Osteoblast (primary cell): ENCODE measurements at regions not wholly inside any gene's neighbourhood (a gene's known extent, or its start where the extent isn't known, plus 50 kb on each side); places are given as distances from the start of the nearest gene placed in this dataset.

ENCODE experiments used
- DNase-seq: peaks from one replicate; pipeline ENCODE4 v3.0.0; 2011; ENCODE audit warnings: low spot score, mixed read lengths; ENCODE audit not compliant: insufficient read length; ENCODE audit errors: missing footprints
- H2AFZ ChIP-seq: 2 replicates; pipeline ENCODE4 v1.6.0; 2011; ENCODE audit warnings: mild to moderate bottlenecking, low read length
- H3K27ac ChIP-seq: 2 replicates; pipeline ENCODE4 v1.5.1; 2011; ENCODE audit warnings: mild to moderate bottlenecking, low read depth, low read length, moderate library complexity
- H3K27me3 ChIP-seq: 2 replicates; pipeline ENCODE4 v1.6.0; 2012; ENCODE audit warnings: mild to moderate bottlenecking, control low read depth, inconsistent platforms, low read length, moderate library complexity; ENCODE audit not compliant: insufficient read depth
- H3K36me3 ChIP-seq: 2 replicates; pipeline ENCODE4 v1.5.1; 2011; ENCODE audit warnings: mild to moderate bottlenecking, low read length, control low read depth, moderate library complexity; ENCODE audit not compliant: insufficient read depth
- H3K4me1 ChIP-seq: 2 replicates; pipeline ENCODE4 v1.5.1; 2011; ENCODE audit warnings: mild to moderate bottlenecking, low read length, control low read depth, moderate library complexity; ENCODE audit not compliant: insufficient read depth
- H3K4me2 ChIP-seq: 2 replicates; pipeline ENCODE4 v1.6.0; 2011; ENCODE audit warnings: mild to moderate bottlenecking, low read length; ENCODE audit not compliant: insufficient read depth
- H3K4me3 ChIP-seq: fragments of 200-600 bp; sonication (generic); 3 replicates; pipeline ENCODE4 v1.5.1; 2012; ENCODE audit warnings: mild to moderate bottlenecking, low read length, inconsistent platforms; ENCODE audit not compliant: insufficient read depth
- H3K79me2 ChIP-seq: 2 replicates; pipeline ENCODE4 v1.6.0; 2012; ENCODE audit warnings: mild to moderate bottlenecking, low read length, control low read depth, inconsistent platforms; ENCODE audit not compliant: insufficient read depth
- H3K9me3 ChIP-seq: 2 replicates; pipeline ENCODE4 v1.5.1; 2011; ENCODE audit warnings: low read depth, low read length, control low read depth
- H4K20me1 ChIP-seq: 2 replicates; pipeline ENCODE4 v1.6.0; 2012; ENCODE audit warnings: mild to moderate bottlenecking, low read length, control low read depth; ENCODE audit not compliant: insufficient read depth
- TF ChIP-seq, protein P1 (sequence below): IDR thresholded peaks from 2 replicates; pipeline ENCODE4 v1.5.1; 2011; ENCODE audit warnings: mild to moderate bottlenecking, low read depth, low read length, moderate library complexity; ENCODE audit errors: extremely low read depth

- peak; percentile 18 for DNase-seq
- H3K27me3 ChIP-seq, result no peaks in the 10 kb centered on the region
Measured at GRCh38 chr22:27138471-27138870, 481.1 kb downstream of the MIAT start.

DNA sequence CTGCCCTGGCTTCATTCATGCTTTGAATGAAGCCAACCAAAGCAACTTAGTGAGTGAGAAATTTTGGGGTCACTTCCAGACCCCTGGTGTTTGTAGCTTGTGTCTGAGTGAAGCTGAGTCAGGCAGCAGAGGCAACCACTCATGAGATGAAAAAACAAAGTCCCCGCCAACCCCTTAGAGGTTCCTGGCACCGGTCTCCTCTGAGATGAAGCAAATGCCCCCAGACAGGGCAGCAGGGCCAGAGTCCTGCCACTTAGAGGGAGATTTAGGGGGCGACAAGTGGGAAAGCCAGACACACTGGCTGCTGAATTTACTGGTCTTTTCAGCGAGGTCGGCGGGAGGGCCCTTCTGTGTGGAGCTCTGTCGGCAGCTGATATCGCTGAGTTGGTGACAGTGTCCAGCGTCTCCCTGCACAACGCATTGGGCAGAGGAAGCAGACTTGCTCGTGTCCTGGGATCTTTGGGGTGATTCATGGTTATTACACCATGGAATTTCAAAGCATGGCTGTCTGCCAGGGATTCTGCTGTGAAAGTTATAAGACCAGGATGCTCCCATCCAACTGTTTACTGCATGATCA is 482.6 kb downstream of the MIAT start:
- peak overlapping the region; percentile 86 for H3K27ac ChIP-seq

More at GRCh38 chr22:27138471-27138870, 481.1 kb downstream of the MIAT start:
- Histone ChIP-seq H3K79me2 (no peaks in the 10 kb centered on the region), H3K27ac (no peak overlapping the region), H3K4me2 (no peak overlapping the region), H3K9me3 (no peaks in the 10 kb centered on the region), H4K20me1 (no peaks in the 10 kb centered on the region), H3K4me1 (peaks cover 50% of the 10 kb centered on the region), H2AFZ (no peak overlapping the region), H3K36me3 (no peaks in the 10 kb centered on the region), H3K4me3 (no peak overlapping the region)
- TF ChIP-seq, protein P1, sequence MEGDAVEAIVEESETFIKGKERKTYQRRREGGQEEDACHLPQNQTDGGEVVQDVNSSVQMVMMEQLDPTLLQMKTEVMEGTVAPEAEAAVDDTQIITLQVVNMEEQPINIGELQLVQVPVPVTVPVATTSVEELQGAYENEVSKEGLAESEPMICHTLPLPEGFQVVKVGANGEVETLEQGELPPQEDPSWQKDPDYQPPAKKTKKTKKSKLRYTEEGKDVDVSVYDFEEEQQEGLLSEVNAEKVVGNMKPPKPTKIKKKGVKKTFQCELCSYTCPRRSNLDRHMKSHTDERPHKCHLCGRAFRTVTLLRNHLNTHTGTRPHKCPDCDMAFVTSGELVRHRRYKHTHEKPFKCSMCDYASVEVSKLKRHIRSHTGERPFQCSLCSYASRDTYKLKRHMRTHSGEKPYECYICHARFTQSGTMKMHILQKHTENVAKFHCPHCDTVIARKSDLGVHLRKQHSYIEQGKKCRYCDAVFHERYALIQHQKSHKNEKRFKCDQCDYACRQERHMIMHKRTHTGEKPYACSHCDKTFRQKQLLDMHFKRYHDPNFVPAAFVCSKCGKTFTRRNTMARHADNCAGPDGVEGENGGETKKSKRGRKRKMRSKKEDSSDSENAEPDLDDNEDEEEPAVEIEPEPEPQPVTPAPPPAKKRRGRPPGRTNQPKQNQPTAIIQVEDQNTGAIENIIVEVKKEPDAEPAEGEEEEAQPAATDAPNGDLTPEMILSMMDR, result no peak

GRCh38 chr22:27142286-27142685 is 484.9 kb downstream of the MIAT start:
- TF ChIP-seq, protein P1, result no peak
- Histone ChIP-seq H3K4me3 (no peak overlapping the region), H3K79me2 (no peaks in the 10 kb centered on the region), H3K27ac (no peak overlapping the region), H4K20me1 (no peaks in the 10 kb centered on the region), H2AFZ (no peak overlapping the region), H3K4me2 (no peak overlapping the region), H3K36me3 (no peaks in the 10 kb centered on the region), H3K9me3 (no peaks in the 10 kb centered on the region), H3K27me3 (no peaks in the 10 kb centered on the region), H3K4me1 (peaks cover 24% of the 10 kb centered on the region)
- DNase-seq, result no peak

More for the DNA sequence above, 482.6 kb downstream of the MIAT start:
- Histone ChIP-seq H3K79me2 (no peaks in the 10 kb centered on the region), H3K4me2 (peak overlapping the region; percentile 78), H3K36me3 (no peaks in the 10 kb centered on the region), H3K4me3 (peak overlapping the region; percentile 24), H2AFZ (peak overlapping the region; percentile 43), H3K9me3 (no peaks in the 10 kb centered on the region), H3K4me1 (peaks cover 34% of the 10 kb centered on the region), H4K20me1 (no peaks in the 10 kb centered on the region), H3K27me3 (no peaks in the 10 kb centered on the region)
- TF ChIP-seq, protein P1, result no peak
- peak; percentile 84 for DNase-seq

- no peak overlapping the region for H3K4me3 ChIP-seq
- H3K9me3 ChIP-seq, result no peaks in the 10 kb centered on the region
- H3K79me2 ChIP-seq, result no peaks in the 10 kb centered on the region
- DNase-seq, result peak; percentile 21
- peaks cover 24% of the 10 kb centered on the region for H3K4me1 ChIP-seq
- no peaks in the 10 kb centered on the region for H4K20me1 ChIP-seq
- H3K36me3 ChIP-seq, result no peaks in the 10 kb centered on the region
- no peak overlapping the region for H3K4me2 ChIP-seq
- H3K27ac ChIP-seq, result no peak overlapping the region
- no peak overlapping the region for H2AFZ ChIP-seq
- TF ChIP-seq, protein P1, result no peak
- no peaks in the 10 kb centered on the region for H3K27me3 ChIP-seq
Measured at GRCh38 chr22:27144321-27144720, 486.9 kb downstream of the MIAT start.
